GM21390 (cell line): ENCODE measurements at regions not wholly inside any gene's neighbourhood (a gene's known extent, or its start where the extent isn't known, plus 50 kb on each side); places are given as distances from the start of the nearest gene placed in this dataset.
"Not testable (repeated sequence)": the region's sequence is repeated elsewhere in the genome, so short reads cannot be mapped to it uniquely, and the experiment has no call there.

Experiments used
- ATAC-seq: cut with Tn5 transposase; IDR thresholded peaks from one replicate; pipeline ENCODE4 v1.9.1; 2021; ENCODE audit not compliant: unreplicated experiment

DNA sequence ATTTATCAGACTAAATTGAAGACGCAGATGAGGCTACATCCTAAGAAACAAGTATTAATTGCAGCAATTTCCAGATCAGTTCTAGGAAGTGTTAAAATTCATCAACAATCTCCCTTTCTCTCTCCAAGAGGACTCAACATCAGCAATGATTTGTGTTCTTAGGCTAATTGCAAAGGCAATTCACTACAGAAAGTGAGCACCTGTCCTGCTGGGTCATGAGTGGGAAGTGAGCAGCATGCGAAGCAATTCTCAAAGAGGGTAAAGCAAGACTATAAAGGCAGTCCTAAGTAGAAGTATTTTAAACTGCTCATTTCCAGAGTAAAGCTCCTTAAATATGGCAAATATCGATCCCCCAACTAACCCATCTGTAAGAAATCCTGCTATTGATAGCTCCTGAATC is 1191.0 kb upstream of the ALCAM start:
- ATAC-seq: no peak

GRCh38 chr3:104176706-104177105 is 1190.0 kb upstream of the ALCAM start:
- no peak for ATAC-seq

DNA sequence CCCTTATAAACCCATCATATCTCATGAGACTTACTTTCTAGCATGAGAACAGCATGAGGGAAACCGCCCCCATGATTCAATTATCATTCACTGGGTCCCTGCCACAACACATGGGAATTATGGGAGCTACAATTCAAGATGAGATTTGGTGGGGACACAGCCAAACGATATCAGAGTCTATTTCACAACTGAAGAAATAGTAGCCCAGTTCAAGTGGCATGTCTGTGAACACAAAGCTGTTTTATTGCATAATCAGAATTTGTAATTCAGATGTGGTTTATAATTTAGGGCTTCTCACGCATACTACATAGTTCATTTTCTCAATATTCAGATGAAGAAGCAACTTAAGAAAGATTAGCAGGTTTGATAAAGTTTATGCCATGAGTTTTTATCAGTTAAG is 1188.0 kb upstream of the ALCAM start:
- ATAC-seq: no peak

- ATAC-seq: no peak
These were observed 1185.8 kb upstream of the ALCAM start for GRCh38 chr3:104180906-104181305.

GRCh38 chr3:104190681-104191080 is 1176.0 kb upstream of the ALCAM start:
- ATAC-seq: no peak

GRCh38 chr3:104198131-104198530 is 1168.6 kb upstream of the ALCAM start:
- no peak for ATAC-seq

GRCh38 chr3:104206925-104207324 is 1159.8 kb upstream of the ALCAM start:
- no peak for ATAC-seq

DNA sequence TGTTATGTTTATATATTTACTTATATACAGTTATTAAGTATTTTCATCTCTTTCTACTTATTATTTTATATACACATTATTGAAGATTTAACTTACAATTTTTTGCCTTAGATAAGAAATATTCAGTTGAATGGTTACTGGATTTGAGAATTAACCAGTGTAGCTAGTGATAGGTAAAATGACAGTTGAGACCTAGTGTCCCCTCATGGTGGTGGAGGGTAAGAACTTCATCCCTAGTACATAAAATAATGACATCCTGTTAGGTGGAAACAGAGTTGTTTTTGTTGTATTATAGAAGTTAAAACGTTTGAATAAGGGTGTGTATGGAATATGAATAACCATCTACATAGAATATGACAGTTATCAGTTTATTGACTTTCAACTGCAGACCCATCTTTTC is 1152.4 kb upstream of the ALCAM start:
- no peak for ATAC-seq

DNA sequence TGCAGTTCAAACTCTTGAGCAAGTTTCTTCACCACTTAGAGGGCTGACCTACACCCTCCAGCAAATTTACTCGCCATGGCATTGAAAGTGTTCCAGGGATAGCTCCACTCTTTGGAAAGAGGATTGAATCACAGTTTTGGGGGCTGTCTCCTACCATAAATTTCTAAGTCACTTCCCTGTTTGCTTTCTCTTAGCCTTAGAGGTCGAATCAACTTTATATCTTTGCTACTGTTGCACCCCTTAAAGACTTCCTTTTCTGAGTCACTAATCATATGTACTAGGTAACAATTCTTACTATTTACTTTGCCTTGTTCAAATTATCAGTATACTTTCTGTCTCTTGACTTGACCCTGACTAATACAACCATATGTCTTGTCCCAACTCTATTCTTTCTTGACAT is 1151.8 kb upstream of the ALCAM start:
- ATAC-seq: no peak

DNA sequence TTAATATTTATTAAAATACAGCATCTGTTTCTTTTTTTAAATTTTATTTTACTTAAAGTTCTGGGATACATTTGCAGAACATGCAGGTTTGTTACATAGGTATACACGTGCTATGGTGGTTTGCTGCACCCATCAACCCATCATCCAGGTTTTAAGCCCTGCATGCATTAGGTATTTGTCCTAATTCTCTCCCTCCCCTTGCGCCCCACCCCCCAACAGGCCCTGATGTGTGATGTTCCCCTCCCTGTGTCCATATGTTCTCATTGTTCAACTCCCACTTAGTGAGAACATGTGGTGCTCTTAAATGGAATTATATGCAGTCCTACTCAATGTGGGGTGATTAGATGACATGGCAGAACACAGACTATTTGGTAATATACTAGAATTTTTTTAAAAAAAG is 1147.7 kb upstream of the ALCAM start:
- not testable (repeated sequence) for ATAC-seq

- ATAC-seq: no peak
These were observed 1132.1 kb upstream of the ALCAM start for GRCh38 chr3:104234442-104235194.

- ATAC-seq: no peak
These were observed 1122.0 kb upstream of the ALCAM start for GRCh38 chr3:104244680-104245220.

- ATAC-seq: no peak
These were observed 1121.4 kb upstream of the ALCAM start for GRCh38 chr3:104245261-104245660.

- no peak for ATAC-seq
These were observed 1120.7 kb upstream of the ALCAM start for GRCh38 chr3:104245981-104246380.

DNA sequence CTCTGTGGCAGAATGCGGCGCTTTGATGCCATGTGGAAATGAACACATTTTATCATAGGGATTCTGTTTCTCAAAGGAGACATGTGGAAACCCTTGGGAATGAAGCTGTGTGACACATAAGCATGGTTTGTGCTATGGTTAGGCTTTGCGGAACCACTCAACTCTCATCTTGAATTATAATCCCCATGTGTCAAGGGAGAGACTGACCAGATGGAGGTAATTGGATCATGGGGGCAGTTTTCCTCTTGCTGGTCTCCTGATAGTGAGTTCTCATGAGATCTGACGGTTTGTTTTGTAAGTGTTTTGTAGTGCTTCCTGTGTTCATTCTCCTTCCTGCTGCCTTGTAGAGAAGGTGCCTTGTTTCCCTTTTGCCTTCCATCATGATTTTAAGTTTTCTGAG is 1109.2 kb upstream of the ALCAM start:
- ATAC-seq: no peak

GRCh38 chr3:104263477-104263876 is 1103.2 kb upstream of the ALCAM start:
- no peak for ATAC-seq

DNA sequence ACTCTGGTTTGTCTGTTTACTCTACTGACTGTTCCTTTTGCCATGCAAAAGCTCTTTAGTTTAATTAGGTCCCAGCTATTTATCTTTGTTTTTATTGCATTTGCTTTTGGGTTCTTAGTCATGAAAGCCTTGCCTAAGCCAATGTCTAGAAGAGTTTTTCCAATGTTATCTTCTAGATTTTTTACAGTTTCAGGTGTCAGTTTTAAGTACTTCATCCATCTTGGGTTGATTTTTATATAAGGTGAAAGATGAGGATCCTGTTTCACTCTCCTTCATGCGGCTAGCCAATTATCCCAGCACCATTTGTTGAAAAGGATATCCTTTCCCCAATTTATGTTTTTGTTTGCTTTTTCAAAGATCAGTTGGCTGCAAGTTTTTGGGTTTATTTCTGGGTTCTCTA is 1100.5 kb upstream of the ALCAM start:
- not testable (repeated sequence) for ATAC-seq

DNA sequence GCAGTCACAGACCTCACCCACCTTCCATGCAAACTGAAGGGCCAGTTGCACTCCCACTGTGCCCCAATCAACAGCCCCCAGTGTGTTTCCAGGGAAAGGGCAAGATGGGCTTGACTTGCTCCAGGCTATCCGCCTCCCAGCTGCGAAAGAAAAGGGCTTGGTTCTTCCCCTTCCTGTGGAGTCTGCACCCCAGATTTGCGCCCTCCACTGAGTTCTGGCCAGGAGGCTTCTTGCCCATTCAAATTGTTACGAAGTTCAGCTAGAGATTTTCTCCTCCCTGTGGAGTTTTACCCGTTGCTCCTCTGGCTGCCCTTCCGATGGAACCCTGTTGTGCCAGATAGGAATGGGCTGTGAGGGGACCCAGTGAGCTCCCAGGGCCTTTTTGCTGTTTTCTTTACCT is 1096.9 kb upstream of the ALCAM start:
- ATAC-seq: no peak

DNA sequence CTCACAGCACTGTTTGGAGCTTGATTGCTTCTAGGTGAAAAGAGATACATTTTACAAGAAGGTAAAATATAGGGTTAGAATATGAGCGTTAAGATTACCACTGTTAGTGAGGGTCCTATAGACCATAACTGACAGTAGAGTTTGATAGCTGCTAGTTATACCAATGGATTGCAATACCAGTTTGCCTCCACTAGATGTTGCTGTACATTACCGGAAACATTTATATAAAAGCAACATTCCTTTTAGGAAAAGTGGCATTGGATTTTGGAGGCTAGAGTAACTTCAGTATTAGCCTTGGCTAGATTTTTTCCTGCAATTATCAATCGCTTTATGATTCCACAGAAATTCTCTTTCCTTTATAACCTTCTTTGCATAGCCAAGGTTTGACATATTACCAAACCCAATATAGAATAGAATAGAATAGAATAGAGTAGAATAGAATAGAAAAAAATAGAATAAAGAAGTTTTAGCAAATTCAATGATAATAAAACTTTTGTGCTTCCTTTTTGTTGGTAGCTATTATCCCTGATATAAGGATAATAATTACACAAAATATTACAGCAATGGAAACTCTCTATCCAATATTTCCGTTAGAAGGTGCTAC is 1093.6 kb upstream of the ALCAM start:
- no peak for ATAC-seq

- ATAC-seq: no peak
These were observed 1091.5 kb upstream of the ALCAM start for GRCh38 chr3:104275199-104275598.

DNA sequence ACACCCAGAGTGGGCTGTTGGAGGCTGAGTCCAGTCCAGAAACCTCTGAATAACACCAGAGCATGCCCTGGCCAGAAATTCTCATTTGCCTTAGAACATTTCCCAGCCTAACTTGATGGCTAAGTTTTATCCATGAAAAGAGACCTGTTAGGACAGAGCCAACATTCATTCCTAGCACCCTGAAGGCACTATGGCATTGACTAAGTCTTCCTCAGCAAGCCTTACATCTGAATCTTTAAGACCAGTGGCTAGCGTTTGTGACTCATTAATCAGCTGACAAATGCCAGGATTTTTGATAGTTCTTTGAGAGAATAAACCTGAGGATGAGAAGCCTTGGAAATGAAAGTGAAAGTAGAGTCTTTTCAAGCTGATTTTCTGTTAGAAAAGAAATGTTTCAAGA is 1087.1 kb upstream of the ALCAM start:
- ATAC-seq: no peak

GRCh38 chr3:104281713-104282112 is 1085.0 kb upstream of the ALCAM start:
- no peak for ATAC-seq

DNA sequence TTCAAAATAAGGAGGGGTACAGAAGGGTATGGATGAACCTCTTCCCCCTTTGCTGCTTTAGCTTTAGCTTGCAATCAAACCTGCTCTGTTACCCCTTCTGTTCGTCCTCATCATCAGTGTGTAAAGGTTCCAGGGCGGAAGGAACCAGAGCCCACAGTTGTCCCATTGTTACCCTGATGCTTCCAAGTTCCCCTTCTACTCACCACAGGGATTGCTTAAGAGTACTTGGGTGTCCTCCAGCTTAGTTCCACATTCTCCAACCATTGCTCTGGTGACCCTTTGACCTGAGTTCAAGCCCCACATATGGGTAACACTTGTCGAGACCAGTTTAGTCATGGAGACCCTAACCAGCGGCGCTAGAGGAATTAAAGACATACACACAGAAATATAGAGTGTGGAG is 1080.1 kb upstream of the ALCAM start:
- ATAC-seq: no peak
